HepG2 (cell line): ENCODE measurements at regions not wholly inside any gene's neighbourhood (a gene's known extent, or its start where the extent isn't known, plus 50 kb on each side); places are given as distances from the start of the nearest gene placed in this dataset.

Experiments
- ATAC-seq: fragments of 200-7000 bp; cut with Tn5 transposase; 3 replicates; pipeline ENCODE4 v1.9.1; 2020; ENCODE audit warnings: mild to moderate bottlenecking, moderate library complexity
- BruUV-seq: library from RNA; stranded (reverse); fragments of 400-500 nt; replicated peaks from 2 replicates; lab custom pipeline; 2021; lab: Mats Ljungman, UMichigan
- CTCF ChIA-PET: fragments of 300-600 bp; formaldehyde crosslinking; extraction: SDS; loops from one replicate; lab custom pipeline; 2021; ENCODE audit warnings: low total read pairs, inconsistent platforms, low intra/inter-chr PET ratio; lab: Yijun Ruan, JAX
- POLR2A ChIA-PET: fragments of 350-600 bp; sonication (Branson Sonifier 250); formaldehyde crosslinking; loops from one replicate; lab custom pipeline; 2020; ENCODE audit warnings: antibody characterized with exemption, inconsistent platforms; lab: Yijun Ruan, JAX
- DNase-seq: peaks from one replicate; pipeline ENCODE4 v3.0.0-alpha.2; 2015; ENCODE audit warnings: low spot score
- FAIRE-seq: peaks from 3 replicates; lab custom pipeline; 2011; peaks lifted over from hg19 to GRCh38; lab: Jason Lieb, UNC
- H2AFZ ChIP-seq: one replicate; pipeline ENCODE4 v1.6.1; 2011; ENCODE audit warnings: low read length, inconsistent platforms
- H3K27ac ChIP-seq: fragments of 300-600 bp; 3 replicates; pipeline ENCODE4 v1.8.0; 2011; ENCODE audit warnings: mixed run types, mild to moderate bottlenecking, mixed read lengths, low read length, inconsistent platforms; ENCODE audit not compliant: insufficient read depth; ENCODE audit errors: extremely low read length
- H3K27me3 ChIP-seq, 2 experiments: fragments of 200-600 bp in 1 of 2; 2 replicates in 1 of 2; 3 replicates in 1 of 2; pipeline versions ENCODE4 v1.6.0 to v1.8.0; 2011; ENCODE audit warnings: low read length in 2 of 2, mild to moderate bottlenecking in 2 of 2, moderate library complexity in 2 of 2, inconsistent platforms in 1 of 2; ENCODE audit not compliant: insufficient read depth in 2 of 2, control insufficient read depth in 1 of 2
- H3K36me3 ChIP-seq, 2 experiments: fragments of 200-600 bp in 1 of 2; replicated peaks in 1 of 2; 2 replicates in 1 of 2; 3 replicates in 1 of 2; pipeline versions ENCODE4 v1.5.1 to v1.8.0; 2011; ENCODE audit warnings: low read length in 2 of 2, inconsistent platforms in 1 of 2; ENCODE audit not compliant: insufficient read depth in 2 of 2, control insufficient read depth in 1 of 2
- H3K4me1 ChIP-seq: 2 replicates; pipeline ENCODE4 v1.5.1; 2012; ENCODE audit warnings: low read length, inconsistent platforms; ENCODE audit not compliant: insufficient read depth
- H3K4me2 ChIP-seq: 2 replicates; pipeline ENCODE4 v1.6.0; 2011; ENCODE audit warnings: low read depth, low read length, inconsistent platforms
- H3K4me3 ChIP-seq, 3 experiments: fragments of 200-600 bp in 1 of 3; sonication (generic), shearing (Covaris generic) in 1 of 3; replicated peaks in 1 of 3; 2 replicates each; pipeline ENCODE4 v1.5.1; 2011 to 2016; ENCODE audit warnings: low read length in 3 of 3, inconsistent platforms in 2 of 3, low read depth in 2 of 3, mild to moderate bottlenecking in 2 of 3, control low read depth in 1 of 3, mixed read lengths in 1 of 3; ENCODE audit not compliant: insufficient read depth in 1 of 3
- H3K79me2 ChIP-seq: one replicate; pipeline ENCODE4 v1.6.1; 2011; ENCODE audit warnings: low read length, inconsistent platforms; ENCODE audit not compliant: insufficient read depth
- H3K9ac ChIP-seq: 2 replicates; pipeline ENCODE4 v1.6.0; 2011; ENCODE audit warnings: mild to moderate bottlenecking, low read depth, low read length, inconsistent platforms; ENCODE audit not compliant: insufficient read depth
- H3K9me3 ChIP-seq: 2 replicates; pipeline ENCODE4 v1.5.1; 2012; ENCODE audit warnings: mild to moderate bottlenecking, low read length
- H4K20me1 ChIP-seq: 2 replicates; pipeline ENCODE4 v1.6.0; 2011; ENCODE audit warnings: inconsistent platforms, mild to moderate bottlenecking, low read length, moderate library complexity; ENCODE audit not compliant: insufficient read depth
- ARNT2 ChIP-seq: sonication (generic); formaldehyde crosslinking; IDR thresholded peaks from 2 replicates; pipeline ENCODE4 v1.8.0; 2022; ENCODE audit warnings: mild to moderate bottlenecking, low read depth, missing genetic modification reagents, moderate library complexity
- CERS6 ChIP-seq: sonication (generic); formaldehyde crosslinking; IDR thresholded peaks from 2 replicates; pipeline ENCODE4 v1.5.0; 2020; ENCODE audit warnings: missing genetic modification reagents
- FIP1L1 ChIP-seq: fragments of 200-400 bp; formaldehyde crosslinking; IDR thresholded peaks from 2 replicates; pipeline ENCODE4 v1.6.1; 2018; ENCODE audit warnings: low read depth, mild to moderate bottlenecking, low read length, moderate library complexity, borderline replicate concordance; ENCODE audit not compliant: insufficient read depth
- KLF11 ChIP-seq: IDR thresholded peaks from 2 replicates; pipeline ENCODE4 v1.6.1; 2016; ENCODE audit warnings: missing compliant biosample characterization
- KMT2A ChIP-seq: sonication (generic); formaldehyde crosslinking; IDR thresholded peaks from 2 replicates; pipeline ENCODE4 v1.4.0; 2020; ENCODE audit warnings: missing genetic modification reagents
- NR0B2 ChIP-seq: sonication (generic); formaldehyde crosslinking; IDR thresholded peaks from 2 replicates; pipeline ENCODE4 v1.4.0; 2020; ENCODE audit warnings: mild to moderate bottlenecking, missing genetic modification reagents
- POLR2AphosphoS2 ChIP-seq: IDR thresholded peaks from 2 replicates; pipeline ENCODE4 v1.6.1; 2011; ENCODE audit warnings: low read depth, low read length, improper control_type of control experiment
- SMARCE1 ChIP-seq: fragments of 450-650 bp; IDR thresholded peaks from 2 replicates; pipeline ENCODE4 v1.6.1; 2017; ENCODE audit warnings: borderline replicate concordance
- SPEN ChIP-seq: sonication (generic); formaldehyde crosslinking; IDR thresholded peaks from 2 replicates; pipeline ENCODE4 v1.5.1; 2020; ENCODE audit warnings: low read depth, mild to moderate bottlenecking, missing genetic modification reagents
- ZNF143 ChIP-seq: sonication (generic); formaldehyde crosslinking; IDR thresholded peaks from 2 replicates; pipeline ENCODE4 v1.4.0; 2020; ENCODE audit warnings: missing genetic modification reagents
- ZNF18 ChIP-seq: sonication (generic); formaldehyde crosslinking; IDR thresholded peaks from 2 replicates; pipeline ENCODE4 v1.8.0; 2022; ENCODE audit warnings: mild to moderate bottlenecking, missing genetic modification reagents; ENCODE audit not compliant: insufficient replicate concordance
- ZNF20 ChIP-seq: sonication (generic); formaldehyde crosslinking; IDR thresholded peaks from 2 replicates; pipeline ENCODE4 v1.4.0; 2020; ENCODE audit warnings: mild to moderate bottlenecking, moderate library complexity, missing genetic modification reagents
- ZNF530 ChIP-seq: sonication (generic); formaldehyde crosslinking; IDR thresholded peaks from 2 replicates; pipeline ENCODE4 v1.5.0; 2020; ENCODE audit warnings: low read depth, mild to moderate bottlenecking, missing genetic modification reagents
- ZNF572 ChIP-seq: sonication (generic); formaldehyde crosslinking; IDR thresholded peaks from 2 replicates; pipeline ENCODE4 v1.5.1; 2020; ENCODE audit warnings: mild to moderate bottlenecking, missing genetic modification reagents
- WGBS: methylation state at CpG from one replicate; pipeline ENCODE4 v1.1.6; 2017; ENCODE audit warnings: low lambda C conversion rate; 5-methylcytosine and 5-hydroxymethylcytosine counted together
- in situ Hi-C: cut with HindIII; loops from 2 replicates; pipeline ENCODE4 v1.10.0; 2017; ENCODE audit warnings: low pct_unique_long_range_greater_than_20kb; ENCODE audit not compliant: extremely low pct_ligation_motif_present
- intact Hi-C: fragments of 100-400 bp; cut with micrococcal nuclease; formaldehyde crosslinking; loops from one replicate; pipeline ENCODE4 v1.10.0; 2022; ENCODE audit not compliant: unreplicated experiment
- TF ChIP-seq, protein P1 (sequence below): sonication (generic); formaldehyde crosslinking; IDR thresholded peaks from 2 replicates; pipeline ENCODE4 v1.9.0; 2022; ENCODE audit warnings: missing genetic modification reagents, mild to moderate bottlenecking, borderline replicate concordance

GRCh38 chr5:172550096-172550765 lies 90.8 kb upstream of the NEURL1B start:
- H3K4me1 ChIP-seq, result no peaks in the 10 kb centered on the region
- DNase-seq, result no peak
- CTCF ChIA-PET, result no interaction called here
- no peak; the same call in 2 of the 3 replicates for ATAC-seq
- no peaks in the 10 kb centered on the region for H3K79me2 ChIP-seq
- H3K4me2 ChIP-seq, result no peak overlapping the region
- intact Hi-C loops, result no loop called here
- 67% methylated on average over 4 of the region's 9 CpGs for WGBS
- H4K20me1 ChIP-seq, result no peaks in the 10 kb centered on the region
- no peaks in the 10 kb centered on the region for H3K36me3 ChIP-seq
- H3K27ac ChIP-seq, result no peak overlapping the region
- H3K27me3 ChIP-seq, result peaks cover 8 to 76% of the 10 kb centered on the region in 2 experiments; a peak in 3 of 5 replicates
- H3K4me3 ChIP-seq, result no peak overlapping the region
- no peaks in the 10 kb centered on the region for H3K9me3 ChIP-seq
- H3K9ac ChIP-seq, result no peak overlapping the region
- BruUV-seq, result no TSS peak
- no peak overlapping the region for H2AFZ ChIP-seq
- in situ Hi-C loops, result no loop called here
- POLR2A ChIA-PET, result no interaction called here
- FAIRE-seq, result no peak
- TF ChIP-seq POLR2AphosphoS2 (no peak), SMARCE1 (no peak), ZNF20 (CRISPR knock-in tag) (no peak), CERS6 (CRISPR knock-in tag) (no peak), KMT2A (CRISPR knock-in tag) (no peak), ARNT2 (CRISPR knock-in tag) (no peak), NR0B2 (no peak), ZNF572 (no peak), ZNF530 (CRISPR knock-in tag) (no peak), SPEN (no peak), ZNF18 (CRISPR knock-in tag) (no peak), ZNF143 (CRISPR knock-in tag) (no peak), FIP1L1 (no peak), KLF11 (CRISPR knock-in tag) (no peak)
- TF ChIP-seq, protein P1, sequence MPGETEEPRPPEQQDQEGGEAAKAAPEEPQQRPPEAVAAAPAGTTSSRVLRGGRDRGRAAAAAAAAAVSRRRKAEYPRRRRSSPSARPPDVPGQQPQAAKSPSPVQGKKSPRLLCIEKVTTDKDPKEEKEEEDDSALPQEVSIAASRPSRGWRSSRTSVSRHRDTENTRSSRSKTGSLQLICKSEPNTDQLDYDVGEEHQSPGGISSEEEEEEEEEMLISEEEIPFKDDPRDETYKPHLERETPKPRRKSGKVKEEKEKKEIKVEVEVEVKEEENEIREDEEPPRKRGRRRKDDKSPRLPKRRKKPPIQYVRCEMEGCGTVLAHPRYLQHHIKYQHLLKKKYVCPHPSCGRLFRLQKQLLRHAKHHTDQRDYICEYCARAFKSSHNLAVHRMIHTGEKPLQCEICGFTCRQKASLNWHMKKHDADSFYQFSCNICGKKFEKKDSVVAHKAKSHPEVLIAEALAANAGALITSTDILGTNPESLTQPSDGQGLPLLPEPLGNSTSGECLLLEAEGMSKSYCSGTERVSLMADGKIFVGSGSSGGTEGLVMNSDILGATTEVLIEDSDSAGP (CRISPR knock-in tag), result no peak
